Left cardiac atrium (tissue), 4 donors: ENCODE measurements at regions not wholly inside any gene's neighbourhood (a gene's known extent, or its start where the extent isn't known, plus 50 kb on each side); places are given as distances from the start of the nearest gene placed in this dataset.
"Not testable (repeated sequence)": the region's sequence is repeated elsewhere in the genome, so short reads cannot be mapped to it uniquely, and the experiment has no call there.

Experiments
- ATAC-seq, 2 donors: fragments of 200-7000 bp; cut with Tn5 transposase; one replicate each; pipeline ENCODE4 v1.9.1; 2020; ENCODE audit warnings: mild to moderate bottlenecking in 2 of 2, moderate library complexity in 2 of 2
- DNase-seq: peaks from one replicate; pipeline ENCODE4 v3.0.0-alpha.2; 2020
- intact Hi-C, 2 donors: fragments of 100-400 bp; cut with DNase I; formaldehyde crosslinking; loops; one replicate each; pipeline versions ENCODE4 v1.14.1 to v1.15.1; 2022 to 2023
- donor health status: DM: no; HTN: yes; CAD: no.
- donor health status: DM: no; HTN: yes; CAD: no; lungs with severe emphysema.
- donor health status: DM: yes; HTN: yes; CAD: no.
- donor health status: Dilated cardiomyopathy.

DNA sequence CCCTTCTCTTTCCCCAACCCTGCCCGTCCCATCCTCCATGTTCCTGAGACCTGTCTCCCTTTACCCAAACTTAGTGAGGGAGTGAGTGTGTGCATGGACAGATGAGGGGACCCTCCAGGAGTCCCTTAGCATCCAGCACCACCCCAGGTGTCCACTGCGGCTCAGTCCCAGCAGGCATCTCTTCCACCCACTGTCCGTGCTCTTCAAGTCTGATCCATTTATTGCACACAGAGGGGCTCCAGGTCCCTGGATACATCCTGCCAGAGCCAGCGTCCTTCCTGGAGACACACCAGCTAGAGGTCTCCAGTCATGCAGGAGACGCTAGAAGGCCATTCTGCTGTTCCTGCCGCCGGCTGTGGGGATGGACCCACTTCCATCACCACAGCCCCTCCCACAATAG, 239.2 kb downstream of the ADGRD1 start:
- no peak for DNase-seq
- intact Hi-C loops, result no loop called here
- ATAC-seq, result no peak

DNA sequence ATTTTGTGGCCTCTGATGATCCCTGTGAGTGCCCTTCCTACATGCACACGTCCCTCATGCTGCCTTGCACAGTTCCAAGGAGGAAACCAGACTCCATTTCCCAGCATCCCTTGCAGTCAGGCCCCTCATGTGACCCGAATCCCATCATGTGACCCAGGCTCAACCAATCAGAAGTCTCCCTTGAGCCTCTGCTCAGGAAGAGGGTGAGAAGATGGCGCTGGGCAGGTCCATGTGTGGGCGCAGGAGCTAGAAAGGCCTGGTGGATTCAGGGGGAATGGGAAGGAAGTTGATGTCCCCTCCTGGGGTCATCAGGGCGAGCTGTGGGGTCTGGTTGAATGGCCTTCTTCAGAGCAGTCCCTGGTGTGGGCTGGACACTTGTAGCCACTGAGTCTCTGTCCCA, 240.5 kb downstream of the ADGRD1 start:
- DNase-seq, result no peak
- intact Hi-C loops, result no loop called here
- ATAC-seq, result no peak

DNA sequence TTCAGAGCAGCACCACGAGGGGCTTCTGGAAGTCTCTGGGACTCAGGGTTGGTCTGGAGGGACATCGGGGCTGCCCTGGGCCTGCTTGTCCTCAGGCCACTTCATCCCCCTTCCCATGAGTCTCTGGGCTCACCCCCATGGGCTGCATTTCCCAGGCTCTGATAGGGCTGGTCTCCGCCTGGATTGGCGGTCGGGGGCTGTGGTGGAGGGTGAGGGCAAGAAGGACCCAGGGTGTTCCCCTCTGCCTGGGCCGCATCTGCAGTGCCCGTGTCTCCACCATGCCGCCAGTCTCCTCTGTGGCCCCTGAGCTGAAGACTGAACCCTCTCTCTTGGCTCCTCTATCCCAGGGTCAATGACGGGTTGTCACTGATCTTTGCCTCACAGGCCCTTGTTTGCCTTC, 242.1 kb downstream of the ADGRD1 start:
- ATAC-seq (no peak), DNase-seq (no peak)
- intact Hi-C loops, result no loop called here

- DNase-seq (no peak), ATAC-seq (no peak)
- intact Hi-C loops, result no loop called here
Observed at GRCh38 chr12:131196220-131196619, 242.5 kb downstream of the ADGRD1 start.

DNA sequence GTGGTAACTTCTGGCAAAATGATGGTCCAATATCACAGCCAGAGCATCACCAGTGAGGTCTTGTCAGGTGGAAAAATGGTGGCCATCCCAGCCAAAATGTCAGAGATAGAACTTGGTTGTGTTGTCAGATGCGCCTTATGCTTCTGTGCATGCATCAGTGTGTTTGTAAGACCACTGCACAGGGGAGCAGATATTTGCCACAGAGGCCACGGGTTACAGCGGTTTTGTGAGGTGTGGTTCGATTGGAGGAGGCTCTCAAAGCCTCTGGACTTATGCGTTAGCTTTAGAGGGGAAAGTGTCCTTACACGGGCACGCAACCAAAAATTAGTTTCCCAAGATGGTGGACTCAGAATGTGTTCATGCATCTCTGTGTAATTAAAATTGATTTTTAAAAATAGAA, 243.8 kb downstream of the ADGRD1 start:
- DNase-seq (no peak), ATAC-seq (no peak)
- intact Hi-C loops, result no loop called here

- ATAC-seq (no peak), DNase-seq (no peak)
- intact Hi-C loops, result no loop called here
Observed at GRCh38 chr12:131199221-131199620, 245.5 kb downstream of the ADGRD1 start.

DNA sequence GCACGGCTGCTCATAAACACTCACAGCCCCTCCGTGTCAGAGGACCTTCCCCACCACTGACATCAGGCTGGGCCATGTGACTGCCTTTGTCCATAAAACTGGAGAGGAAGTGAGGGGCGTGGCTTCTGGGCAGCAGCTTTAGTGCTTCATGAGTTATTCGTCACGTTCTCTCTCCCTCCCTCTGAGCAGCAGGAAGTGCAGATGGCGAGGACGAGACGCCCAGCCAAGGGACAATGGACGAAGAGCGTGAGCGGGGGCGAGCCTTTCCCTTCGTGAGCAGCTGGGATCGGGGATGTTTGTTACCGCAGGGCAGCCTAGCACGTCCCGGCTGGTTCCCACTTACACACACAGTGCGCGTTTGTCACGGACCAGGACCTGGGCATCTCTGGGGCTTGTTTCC, 248.2 kb downstream of the ADGRD1 start:
- ATAC-seq, DNase-seq: not testable (repeated sequence)
- intact Hi-C loops, result loop anchor here in 1 of 2 donors (10.0 kb wide), 1 partner anchor 273 kb away; no protein-coding TSS in a partner anchor

- DNase-seq, result no peak
- no peak for ATAC-seq
- intact Hi-C loops, result loop anchor here in 1 of 2 donors (10.0 kb wide), 1 partner anchor 272 kb away; no protein-coding TSS in a partner anchor
Observed at GRCh38 chr12:131202592-131203378, 249.1 kb downstream of the ADGRD1 start.

DNA sequence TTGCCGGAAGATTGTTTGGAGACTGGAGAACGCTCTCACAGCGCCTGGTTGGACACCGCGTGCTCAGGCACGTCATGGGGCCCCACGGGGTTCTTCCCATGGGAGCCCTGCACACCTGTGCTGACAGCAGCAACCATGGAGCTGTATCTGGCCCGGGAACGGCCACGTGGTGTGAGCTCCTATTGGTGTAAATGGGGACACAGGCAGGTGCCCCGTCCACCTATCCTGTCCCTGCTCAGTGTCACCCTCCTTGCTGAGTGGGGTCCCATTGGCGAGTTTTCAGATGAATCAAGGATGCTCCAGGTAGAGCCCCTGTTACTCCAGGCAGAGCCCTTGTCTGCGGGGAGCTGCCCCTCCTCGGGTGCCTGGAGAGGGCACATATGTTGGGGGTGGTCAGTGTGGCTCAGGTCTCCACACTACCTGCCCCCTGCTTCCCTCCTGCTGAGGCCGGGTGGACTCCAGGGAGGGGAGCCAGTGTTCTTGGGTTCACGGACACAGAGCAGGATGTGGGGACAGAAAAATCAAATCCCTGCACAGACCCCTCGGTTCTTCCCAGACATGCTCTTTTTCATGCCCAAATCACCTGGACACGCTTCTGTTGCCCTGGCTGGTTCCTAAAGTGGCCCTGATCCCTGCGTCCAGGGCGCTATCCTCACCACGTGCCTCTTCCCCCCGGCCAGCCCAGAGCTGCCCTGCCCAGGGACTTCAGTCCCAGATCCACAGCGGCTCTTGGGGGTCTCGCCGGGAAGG, 250.1 kb downstream of the ADGRD1 start:
- intact Hi-C loops, result loop anchor here in 1 of 2 donors (10.0 kb wide), 1 partner anchor 271 kb away; no protein-coding TSS in a partner anchor
- ATAC-seq (no peak), DNase-seq (no peak)

DNA sequence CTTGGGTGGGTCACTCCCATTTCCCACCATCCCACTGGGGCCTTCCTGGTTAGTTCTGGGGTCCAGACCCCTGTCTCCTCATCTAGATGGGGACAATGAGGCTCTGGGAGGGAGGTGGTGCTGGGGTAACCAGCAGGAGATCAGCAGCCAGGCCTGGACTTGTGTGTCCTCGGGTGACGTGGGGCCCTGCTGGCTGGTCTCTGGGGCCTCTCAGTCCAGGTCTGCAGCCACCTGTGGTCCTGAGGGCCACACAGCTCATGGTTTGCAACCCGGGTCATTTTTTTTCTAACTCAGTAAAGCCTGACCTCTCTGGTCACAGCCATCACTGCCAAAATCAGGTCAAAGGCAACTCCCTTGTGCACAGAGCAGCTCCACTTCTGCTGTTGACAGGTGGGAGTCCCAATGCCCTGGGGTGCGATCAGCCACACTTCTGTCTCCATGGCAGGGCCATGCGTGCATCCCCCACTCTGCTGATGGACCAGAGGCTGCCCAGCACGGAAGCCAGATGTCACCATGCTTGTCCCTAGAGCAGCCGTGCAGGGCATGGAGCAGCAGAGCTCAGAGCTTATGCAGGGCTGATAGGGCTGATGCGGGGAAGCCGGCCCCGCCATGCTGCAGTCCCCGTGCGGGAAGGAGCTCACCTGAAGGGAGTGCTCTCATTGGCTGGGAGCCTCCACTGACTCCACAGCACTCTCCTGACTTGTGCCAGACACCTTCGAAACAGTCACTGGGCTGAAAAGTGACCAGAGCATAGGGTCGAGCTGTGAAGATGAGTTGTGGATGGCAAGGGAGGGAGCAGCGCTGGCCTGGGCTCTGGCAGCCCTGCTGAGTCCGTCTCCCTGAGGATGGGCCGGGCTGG, 250.9 kb downstream of the ADGRD1 start:
- DNase-seq (no peak), ATAC-seq (no peak)
- intact Hi-C loops, result loop anchor here in 1 of 2 donors (10.0 kb wide), 1 partner anchor 270 kb away; no protein-coding TSS in a partner anchor

- intact Hi-C loops, result loop anchor here in 1 of 2 donors (10.0 kb wide), 1 partner anchor 269 kb away; no protein-coding TSS in a partner anchor
- DNase-seq, ATAC-seq: not testable (repeated sequence)
Observed at GRCh38 chr12:131205275-131205933, 251.7 kb downstream of the ADGRD1 start.

DNA sequence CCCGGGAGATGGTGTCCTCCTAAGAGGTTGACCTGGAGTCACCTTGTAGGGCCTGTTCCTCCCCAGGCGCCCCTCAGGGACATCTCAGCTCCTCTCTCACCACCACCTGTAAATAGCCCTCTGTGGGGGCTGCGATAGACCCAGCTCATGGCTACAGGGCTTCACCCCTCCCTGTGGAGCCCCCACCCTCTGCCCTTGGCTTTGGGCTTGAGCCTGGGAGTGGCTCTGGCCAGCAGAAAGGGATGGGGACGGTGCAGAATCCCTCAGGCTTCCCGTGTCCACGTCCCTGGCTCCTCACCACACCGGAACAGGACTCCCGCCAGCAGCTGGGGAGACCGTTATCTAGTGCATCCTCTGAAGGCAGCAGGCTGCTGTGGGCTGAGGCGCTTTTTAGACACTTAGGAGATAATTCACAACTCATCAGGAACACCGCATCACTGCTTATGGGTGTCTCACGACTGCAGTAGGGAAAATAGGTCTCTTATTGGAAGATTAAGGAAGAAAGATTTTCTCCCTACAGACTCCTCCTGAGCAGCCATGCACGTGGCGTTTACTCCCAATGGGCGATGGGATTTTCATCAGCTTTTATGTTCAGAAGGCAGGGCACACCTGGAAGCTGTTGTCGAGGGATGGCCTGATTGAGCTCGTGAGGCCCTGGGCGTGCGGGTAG, 253.1 kb downstream of the ADGRD1 start:
- intact Hi-C loops, result loop anchor here in 1 of 2 donors (10.0 kb wide), 1 partner anchor 268 kb away; no protein-coding TSS in a partner anchor

DNA sequence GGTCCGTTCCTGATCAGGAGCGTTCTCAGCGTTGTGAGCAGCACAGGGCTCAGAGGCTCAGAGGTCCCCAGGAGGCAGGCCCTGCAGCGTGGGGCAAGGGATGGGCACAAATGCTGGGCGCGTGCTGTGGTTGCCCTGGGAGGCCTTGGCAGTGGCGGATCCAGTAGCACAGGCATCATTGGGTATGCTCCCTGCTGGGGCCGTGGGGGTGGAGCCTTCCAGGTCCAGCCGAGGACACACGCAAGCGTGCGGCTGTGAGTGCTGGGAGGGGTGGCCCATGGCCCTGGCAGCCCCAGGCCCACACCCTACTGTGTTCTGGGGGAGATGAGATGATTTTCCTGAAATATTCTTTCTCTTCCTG, 253.6 kb downstream of the ADGRD1 start:
- DNase-seq, ATAC-seq: not testable (repeated sequence)
- intact Hi-C loops, result loop anchor here in 1 of 2 donors (10.0 kb wide), 1 partner anchor 268 kb away; no protein-coding TSS in a partner anchor

More for the DNA sequence above, 253.1 kb downstream of the ADGRD1 start:
- DNase-seq, ATAC-seq: not testable (repeated sequence)

- DNase-seq, ATAC-seq: not testable (repeated sequence)
- intact Hi-C loops, result loop anchor here in 1 of 2 donors (10.0 kb wide), 1 partner anchor 267 kb away; no protein-coding TSS in a partner anchor
Observed at GRCh38 chr12:131207841-131208240, 254.1 kb downstream of the ADGRD1 start.

GRCh38 chr12:131208425-131208824, 254.7 kb downstream of the ADGRD1 start:
- intact Hi-C loops, result loop anchor here in 1 of 2 donors (10.0 kb wide), 1 partner anchor 266 kb away; no protein-coding TSS in a partner anchor
- ATAC-seq, result no peak
- no peak for DNase-seq

DNA sequence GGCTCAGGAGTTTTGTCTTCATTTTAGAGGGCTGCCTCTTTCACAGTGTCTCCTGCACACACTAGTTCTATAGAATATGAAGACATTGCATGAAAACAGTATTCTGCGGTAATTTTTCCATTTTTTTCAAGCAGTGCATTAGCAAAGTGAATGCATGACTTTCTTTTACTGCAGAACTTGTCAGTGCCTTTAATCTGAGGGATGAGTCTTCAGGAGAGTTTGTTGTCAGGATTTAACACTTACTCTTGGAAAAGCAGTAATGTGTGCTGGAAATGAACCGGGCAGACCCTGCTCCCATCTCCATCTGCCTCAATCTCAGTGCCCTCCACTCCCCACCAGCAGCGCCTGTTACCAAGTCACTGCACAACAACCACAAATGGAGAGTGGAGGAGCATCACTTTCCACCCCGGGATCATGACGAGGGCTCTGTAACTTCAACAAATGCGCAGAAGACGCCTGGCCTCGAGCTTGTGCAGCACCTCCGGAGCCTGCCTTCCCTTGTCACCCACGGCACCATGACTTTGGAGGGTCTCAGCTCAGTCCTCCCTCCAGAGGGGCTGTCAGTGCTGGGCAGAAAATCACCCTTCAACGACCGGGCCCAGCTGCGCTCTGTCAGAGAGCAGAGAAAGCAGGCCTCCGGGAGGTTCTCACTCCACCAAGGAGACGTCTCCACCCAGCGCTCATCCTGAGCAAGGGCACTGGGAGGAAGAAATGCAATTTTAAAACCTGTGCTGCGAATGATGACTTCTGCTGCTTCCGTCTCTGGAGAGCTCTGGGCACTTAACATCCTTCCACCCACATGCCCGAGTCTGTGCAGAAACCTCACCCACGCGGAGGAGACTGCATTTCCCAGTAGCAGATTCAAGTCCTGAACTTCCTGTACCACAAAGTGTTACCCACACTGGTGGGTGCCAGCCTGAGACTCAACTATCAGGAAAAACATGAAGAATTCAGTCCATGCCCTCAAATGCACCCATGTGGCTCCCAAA, 255.7 kb downstream of the ADGRD1 start:
- no peak for ATAC-seq
- intact Hi-C loops, result loop anchor here in 1 of 2 donors (10.0 kb wide), 1 partner anchor 265 kb away; no protein-coding TSS in a partner anchor
- DNase-seq, result no peak
